Nephron progenitor cell (in vitro differentiated cells): ENCODE measurements at regions not wholly inside any gene's neighbourhood (a gene's known extent, or its start where the extent isn't known, plus 50 kb on each side); places are given as distances from the start of the nearest gene placed in this dataset.

Experiments used
- DNase-seq: peaks from one replicate; pipeline ENCODE4 v3.0.0; 2021
- H3K27ac Mint-ChIP-seq: 2 replicates; pipeline ENCODE4 v1.8.0; 2021; ENCODE audit warnings: mild to moderate bottlenecking, moderate library complexity, mixed read lengths
- H3K27me3 Mint-ChIP-seq: 2 replicates; pipeline ENCODE4 v1.8.0; 2021; ENCODE audit warnings: mild to moderate bottlenecking, low read depth, mixed read lengths; ENCODE audit not compliant: poor library complexity
- H3K36me3 Mint-ChIP-seq: 2 replicates; pipeline ENCODE4 v1.8.0; 2021; ENCODE audit warnings: low read depth, mixed read lengths
- H3K4me1 Mint-ChIP-seq: 2 replicates; pipeline ENCODE4 v1.8.0; 2021; ENCODE audit warnings: mixed read lengths
- H3K4me3 Mint-ChIP-seq: 2 replicates; pipeline ENCODE4 v1.8.0; 2021; ENCODE audit warnings: mild to moderate bottlenecking, moderate library complexity, mixed read lengths
- H3K9me3 Mint-ChIP-seq: 2 replicates; pipeline ENCODE4 v1.8.0; 2021; ENCODE audit warnings: mild to moderate bottlenecking, moderate library complexity, mixed read lengths
- CTCF ChIP-seq: fragments of 200-600 bp; sonication (generic); IDR thresholded peaks from 2 replicates; pipeline ENCODE4 v1.5.0; 2021; ENCODE audit warnings: antibody characterized with exemption

- peaks cover 14% of the 10 kb centered on the region for H3K27me3 Mint-ChIP-seq
- H3K36me3 Mint-ChIP-seq: no peaks in the 10 kb centered on the region
- DNase-seq: no peak
- H3K4me1 Mint-ChIP-seq: peaks cover 51% of the 10 kb centered on the region
- no peaks in the 10 kb centered on the region for H3K9me3 Mint-ChIP-seq
- H3K27ac Mint-ChIP-seq: no peak overlapping the region
- peak; percentile 23 for TF ChIP-seq CTCF
- no peak overlapping the region for H3K4me3 Mint-ChIP-seq
Observed at GRCh38 chr3:186425788-186426730, 64.0 kb upstream of the DGKG start.

GRCh38 chr3:186421946-186422345 lies 59.9 kb upstream of the DGKG start:
- DNase-seq: no peak
- no peak for TF ChIP-seq CTCF
- Mint-ChIP-seq H3K36me3 (no peaks in the 10 kb centered on the region), H3K4me3 (no peak overlapping the region), H3K9me3 (no peaks in the 10 kb centered on the region), H3K27ac (no peak overlapping the region), H3K4me1 (peaks cover 41% of the 10 kb centered on the region), H3K27me3 (peaks cover 20% of the 10 kb centered on the region)

DNA sequence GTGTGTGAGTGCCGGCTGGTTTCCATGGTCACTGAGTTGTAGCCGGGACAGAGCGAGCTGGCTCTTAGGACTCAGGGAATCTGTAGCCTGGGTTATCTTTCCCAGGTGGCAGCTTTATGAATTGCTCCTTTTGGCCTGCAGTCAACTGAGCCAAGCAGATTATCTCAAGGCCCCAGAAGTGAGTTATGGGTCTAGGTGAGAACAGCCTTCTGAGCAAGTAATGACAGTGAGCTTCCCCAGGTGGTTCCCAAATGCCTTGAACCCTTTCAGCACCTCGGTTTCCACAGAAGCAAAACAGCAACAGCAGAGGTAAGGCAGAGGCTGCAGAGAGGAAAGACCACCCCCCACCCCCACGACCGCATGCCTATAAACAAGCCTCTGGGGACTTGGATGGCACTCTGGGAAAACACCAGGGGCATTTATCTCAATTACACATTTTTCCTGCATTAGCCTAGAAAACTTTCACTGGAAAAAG lies 56.7 kb upstream of the DGKG start:
- H3K36me3 Mint-ChIP-seq: no peaks in the 10 kb centered on the region
- H3K27me3 Mint-ChIP-seq: peaks cover 27% of the 10 kb centered on the region
- no peak for TF ChIP-seq CTCF
- no peak for DNase-seq
- H3K4me3 Mint-ChIP-seq: no peak overlapping the region
- peaks cover 29% of the 10 kb centered on the region for H3K4me1 Mint-ChIP-seq
- H3K27ac Mint-ChIP-seq: no peak overlapping the region
- H3K9me3 Mint-ChIP-seq: no peaks in the 10 kb centered on the region

DNA sequence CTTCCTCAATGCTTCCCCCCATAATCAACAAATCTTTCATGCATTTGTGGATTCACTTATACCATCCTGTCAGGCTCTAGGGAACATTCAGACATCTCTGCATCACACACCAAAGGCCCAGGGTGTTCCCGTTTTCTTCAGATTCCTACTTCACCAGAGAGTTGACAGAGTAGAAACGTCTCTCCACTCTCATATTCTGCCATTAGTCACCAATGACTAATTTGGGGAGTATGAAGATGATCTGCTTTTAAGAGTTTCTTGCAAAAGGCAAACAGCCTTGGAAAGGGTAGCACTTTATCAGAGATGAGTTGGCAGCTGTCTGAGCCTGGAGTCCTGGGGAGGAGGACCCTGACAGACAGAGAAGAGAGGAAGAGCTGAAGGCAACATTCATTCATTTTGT lies 55.8 kb upstream of the DGKG start:
- H3K27ac Mint-ChIP-seq: no peak overlapping the region
- peaks cover 35% of the 10 kb centered on the region for H3K27me3 Mint-ChIP-seq
- H3K36me3 Mint-ChIP-seq: no peaks in the 10 kb centered on the region

GRCh38 chr3:186414735-186415419 lies 52.8 kb upstream of the DGKG start:
- Mint-ChIP-seq H3K9me3 (no peaks in the 10 kb centered on the region), H3K4me1 (peaks cover 35% of the 10 kb centered on the region), H3K27ac (no peak overlapping the region), H3K27me3 (peaks cover 38% of the 10 kb centered on the region), H3K4me3 (peak overlapping the region; percentile 81), H3K36me3 (no peaks in the 10 kb centered on the region)
- no peak for DNase-seq
- no peak for TF ChIP-seq CTCF

More for the DNA sequence above, 55.8 kb upstream of the DGKG start:
- H3K4me3 Mint-ChIP-seq: no peak overlapping the region
- peaks cover 31% of the 10 kb centered on the region for H3K4me1 Mint-ChIP-seq
- no peaks in the 10 kb centered on the region for H3K9me3 Mint-ChIP-seq
- no peak for TF ChIP-seq CTCF
- no peak for DNase-seq
